ENCODE measurements at regions not wholly inside any gene's neighbourhood (a gene's known extent, or its start where the extent isn't known, plus 50 kb on each side); places are given as distances from the start of the nearest gene placed in this dataset.

GRCh38 chr14:85142982-85143381, 387.0 kb upstream of the FLRT2 start:
- TF ChIP-seq CTCF (IDR thresholded peaks at IDR 0.05) (no peak), POLR2A (IDR thresholded peaks at IDR 0.05) (no peak), POLR2AphosphoS5 (IDR thresholded peaks at IDR 0.05) (no peak), EP300 (IDR thresholded peaks at IDR 0.05) (no peak)

Data from upper lobe of left lung (tissue), 4 donors.